SK-N-SH (cell line): ENCODE measurements at regions not wholly inside any gene's neighbourhood (a gene's known extent, or its start where the extent isn't known, plus 50 kb on each side); places are given as distances from the start of the nearest gene placed in this dataset.

Experiments used
- CTCF ChIA-PET: fragments of 300-600, 350-600 bp; formaldehyde crosslinking; extraction: SDS; loops from one replicate; lab custom pipeline; 2021; lab: Yijun Ruan, JAX
- POLR2A ChIA-PET: fragments of 350-600 bp; sonication (Branson Sonifier 250); formaldehyde crosslinking; extraction: SDS; loops from one replicate; lab custom pipeline; 2020; ENCODE audit warnings: antibody characterized with exemption, inconsistent platforms; lab: Yijun Ruan, JAX
- DNase-seq: peaks from one replicate; pipeline ENCODE4 v3.0.0; 2012
- H2AFZ ChIP-seq: fragments of 200-600 bp; sonication (generic); 2 replicates; pipeline ENCODE4 v1.8.1; 2016; ENCODE audit warnings: antibody characterized with exemption, mild to moderate bottlenecking, low read depth
- H3F3A ChIP-seq: fragments of 200-600 bp; sonication (generic); replicated peaks from 2 replicates; pipeline ENCODE3; 2016; ENCODE audit warnings: antibody characterized with exemption, mild to moderate bottlenecking; ENCODE audit not compliant: insufficient read depth
- H3K27ac ChIP-seq, 2 experiments: fragments of 200-500 bp in 1 of 2; fragments of 200-600 bp in 1 of 2; sonication (Bioruptor generic) in 1 of 2; sonication (generic), shearing (Covaris generic) in 1 of 2; 2 replicates each; pipeline versions ENCODE4 v1.5.1 to v1.6.1; 2014 to 2016; ENCODE audit warnings: low read depth in 2 of 2, inconsistent platforms in 1 of 2, low read length in 1 of 2, mild to moderate bottlenecking in 1 of 2, mixed read lengths in 1 of 2
- H3K27me3 ChIP-seq: fragments of 200-600 bp; sonication (generic), shearing (Covaris generic); 2 replicates; pipeline ENCODE4 v1.6.1; 2016; ENCODE audit warnings: mixed run types; ENCODE audit not compliant: insufficient read depth
- H3K36me3 ChIP-seq, 2 experiments: fragments of 200-500 bp in 1 of 2; fragments of 200-600 bp in 1 of 2; sonication (Bioruptor generic) in 1 of 2; sonication (generic) in 1 of 2; replicated peaks in 1 of 2; 2 replicates each; pipeline versions ENCODE3 to v1.5.1; 2014 to 2016; ENCODE audit warnings: low read length in 1 of 2, mild to moderate bottlenecking in 1 of 2; ENCODE audit not compliant: insufficient read depth in 2 of 2, control insufficient read depth in 1 of 2
- H3K4me1 ChIP-seq, 2 experiments: fragments of 200-500 bp in 1 of 2; fragments of 200-600 bp in 1 of 2; sonication (Bioruptor generic) in 1 of 2; sonication (generic), shearing (Covaris generic) in 1 of 2; 2 replicates each; pipeline versions ENCODE4 v1.5.1 to v1.6.1; 2014 to 2016; ENCODE audit warnings: low read depth in 1 of 2, low read length in 1 of 2, mixed run types in 1 of 2; ENCODE audit not compliant: insufficient read depth in 2 of 2, control insufficient read depth in 1 of 2
- H3K4me2 ChIP-seq: fragments of 200-600 bp; sonication (generic), shearing (Covaris generic); 2 replicates; pipeline ENCODE4 v1.6.1; 2017; ENCODE audit warnings: mixed run types
- H3K4me3 ChIP-seq, 2 experiments: fragments of 200-500 bp in 1 of 2; fragments of 200-600 bp in 1 of 2; sonication (Bioruptor generic) in 1 of 2; sonication (generic), shearing (Covaris generic) in 1 of 2; 2 replicates each; pipeline versions ENCODE4 v1.5.1 to v1.8.1; 2014 to 2016; ENCODE audit warnings: low read depth in 2 of 2, inconsistent platforms in 1 of 2, low read length in 1 of 2, mild to moderate bottlenecking in 1 of 2, mixed read lengths in 1 of 2, moderate library complexity in 1 of 2
- H3K79me2 ChIP-seq: fragments of 200-600 bp; sonication (generic); 2 replicates; pipeline ENCODE4 v1.8.1; 2017; ENCODE audit warnings: mild to moderate bottlenecking; ENCODE audit not compliant: insufficient read depth
- H3K9ac ChIP-seq: fragments of 200-600 bp; sonication (generic); 2 replicates; pipeline ENCODE4 v1.6.1; 2017; ENCODE audit warnings: mixed run types
- H3K9me2 ChIP-seq: fragments of 200-600 bp; sonication (generic); 2 replicates; pipeline ENCODE4 v1.6.1; 2017; ENCODE audit warnings: mixed run types
- H3K9me3 ChIP-seq: fragments of 200-600 bp; sonication (generic); 2 replicates; pipeline ENCODE4 v1.6.1; 2017; ENCODE audit warnings: mixed run types, mild to moderate bottlenecking, moderate library complexity
- H4K20me1 ChIP-seq: fragments of 200-600 bp; sonication (generic); 2 replicates; pipeline ENCODE4 v1.6.1; 2017; ENCODE audit warnings: mild to moderate bottlenecking, mixed run types; ENCODE audit not compliant: insufficient read depth
- GABPA ChIP-seq: IDR thresholded peaks from 2 replicates; pipeline ENCODE4 v1.4.0; 2012; ENCODE audit warnings: low read depth, mild to moderate bottlenecking
- MEF2A ChIP-seq: IDR thresholded peaks from 2 replicates; pipeline ENCODE4 v1.4.0; 2012; ENCODE audit warnings: low read depth, borderline replicate concordance
- SIN3A ChIP-seq: IDR thresholded peaks from 2 replicates; pipeline ENCODE4 v1.6.1; 2012; ENCODE audit warnings: low read depth, mild to moderate bottlenecking, low read length, moderate library complexity, borderline replicate concordance
- WGBS: methylation state at CpG from one replicate; pipeline ENCODE4 v1.1.6; 2017; ENCODE audit warnings: low lambda C conversion rate; 5-methylcytosine and 5-hydroxymethylcytosine counted together
- TF ChIP-seq, protein P1 (sequence below): IDR thresholded peaks from 2 replicates; pipeline ENCODE4; 2012
- TF ChIP-seq, protein P2 (sequence below): IDR thresholded peaks from 2 replicates; pipeline ENCODE4 v1.6.1; 2012; ENCODE audit warnings: mild to moderate bottlenecking, low read depth, low read length, moderate library complexity

- WGBS: 10% methylated on average over 4 of the region's 5 CpGs
- no peaks in the 10 kb centered on the region for H3K9me3 ChIP-seq
- no peaks in the 10 kb centered on the region for H3K9me2 ChIP-seq
- POLR2A ChIA-PET: no interaction called here
- H2AFZ ChIP-seq: no peak overlapping the region
- no peaks in the 10 kb centered on the region for H3K79me2 ChIP-seq
- no peaks in the 10 kb centered on the region for H3F3A ChIP-seq
- no peaks in the 10 kb centered on the region for H3K36me3 ChIP-seq
- DNase-seq: no peak
- H4K20me1 ChIP-seq: no peaks in the 10 kb centered on the region
- H3K4me2 ChIP-seq: no peak overlapping the region
- H3K27me3 ChIP-seq: no peaks in the 10 kb centered on the region
- no peak overlapping the region for H3K9ac ChIP-seq
- no peak overlapping the region for H3K27ac ChIP-seq
- no peak overlapping the region for H3K4me3 ChIP-seq
- H3K4me1 ChIP-seq: no peaks in the 10 kb centered on the region
- TF ChIP-seq GABPA (no peak), SIN3A (no peak), MEF2A (no peak)
- TF ChIP-seq, protein P1, sequence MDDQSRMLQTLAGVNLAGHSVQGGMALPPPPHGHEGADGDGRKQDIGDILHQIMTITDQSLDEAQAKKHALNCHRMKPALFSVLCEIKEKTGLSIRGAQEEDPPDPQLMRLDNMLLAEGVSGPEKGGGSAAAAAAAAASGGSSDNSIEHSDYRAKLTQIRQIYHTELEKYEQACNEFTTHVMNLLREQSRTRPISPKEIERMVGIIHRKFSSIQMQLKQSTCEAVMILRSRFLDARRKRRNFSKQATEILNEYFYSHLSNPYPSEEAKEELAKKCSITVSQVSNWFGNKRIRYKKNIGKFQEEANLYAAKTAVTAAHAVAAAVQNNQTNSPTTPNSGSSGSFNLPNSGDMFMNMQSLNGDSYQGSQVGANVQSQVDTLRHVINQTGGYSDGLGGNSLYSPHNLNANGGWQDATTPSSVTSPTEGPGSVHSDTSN: no peak
- CTCF ChIA-PET: interaction anchor here (0.9 kb wide), 1 partner anchor 19 kb away, joined by 3 read pairs; no protein-coding TSS in a partner anchor
Observed at GRCh38 chr6:91213229-91213901, 626.5 kb upstream of the MAP3K7 start.

GRCh38 chr6:91198588-91199255 is 611.9 kb upstream of the MAP3K7 start:
- ChIA-PET POLR2A (no interaction called here), CTCF (no interaction called here)
- H3K4me2 ChIP-seq: no peak overlapping the region
- no peaks in the 10 kb centered on the region for H3K9me2 ChIP-seq
- no peak for DNase-seq
- TF ChIP-seq, protein P2, sequence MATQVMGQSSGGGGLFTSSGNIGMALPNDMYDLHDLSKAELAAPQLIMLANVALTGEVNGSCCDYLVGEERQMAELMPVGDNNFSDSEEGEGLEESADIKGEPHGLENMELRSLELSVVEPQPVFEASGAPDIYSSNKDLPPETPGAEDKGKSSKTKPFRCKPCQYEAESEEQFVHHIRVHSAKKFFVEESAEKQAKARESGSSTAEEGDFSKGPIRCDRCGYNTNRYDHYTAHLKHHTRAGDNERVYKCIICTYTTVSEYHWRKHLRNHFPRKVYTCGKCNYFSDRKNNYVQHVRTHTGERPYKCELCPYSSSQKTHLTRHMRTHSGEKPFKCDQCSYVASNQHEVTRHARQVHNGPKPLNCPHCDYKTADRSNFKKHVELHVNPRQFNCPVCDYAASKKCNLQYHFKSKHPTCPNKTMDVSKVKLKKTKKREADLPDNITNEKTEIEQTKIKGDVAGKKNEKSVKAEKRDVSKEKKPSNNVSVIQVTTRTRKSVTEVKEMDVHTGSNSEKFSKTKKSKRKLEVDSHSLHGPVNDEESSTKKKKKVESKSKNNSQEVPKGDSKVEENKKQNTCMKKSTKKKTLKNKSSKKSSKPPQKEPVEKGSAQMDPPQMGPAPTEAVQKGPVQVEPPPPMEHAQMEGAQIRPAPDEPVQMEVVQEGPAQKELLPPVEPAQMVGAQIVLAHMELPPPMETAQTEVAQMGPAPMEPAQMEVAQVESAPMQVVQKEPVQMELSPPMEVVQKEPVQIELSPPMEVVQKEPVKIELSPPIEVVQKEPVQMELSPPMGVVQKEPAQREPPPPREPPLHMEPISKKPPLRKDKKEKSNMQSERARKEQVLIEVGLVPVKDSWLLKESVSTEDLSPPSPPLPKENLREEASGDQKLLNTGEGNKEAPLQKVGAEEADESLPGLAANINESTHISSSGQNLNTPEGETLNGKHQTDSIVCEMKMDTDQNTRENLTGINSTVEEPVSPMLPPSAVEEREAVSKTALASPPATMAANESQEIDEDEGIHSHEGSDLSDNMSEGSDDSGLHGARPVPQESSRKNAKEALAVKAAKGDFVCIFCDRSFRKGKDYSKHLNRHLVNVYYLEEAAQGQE: no peak
- no peaks in the 10 kb centered on the region for H3K9me3 ChIP-seq
- no peak overlapping the region for H3K4me3 ChIP-seq
- H3K27ac ChIP-seq: no peak overlapping the region
- H3K27me3 ChIP-seq: no peaks in the 10 kb centered on the region
- H3K9ac ChIP-seq: no peak overlapping the region
- no peaks in the 10 kb centered on the region for H3K4me1 ChIP-seq
- no peak overlapping the region for H2AFZ ChIP-seq
- H3K36me3 ChIP-seq: no peaks in the 10 kb centered on the region
- H4K20me1 ChIP-seq: no peaks in the 10 kb centered on the region
- WGBS: 14% methylated on average over 4 of the region's 4 CpGs
- H3K79me2 ChIP-seq: no peaks in the 10 kb centered on the region
- no peaks in the 10 kb centered on the region for H3F3A ChIP-seq
